ENCODE measurements at regions not wholly inside any gene's neighbourhood (a gene's known extent, or its start where the extent isn't known, plus 50 kb on each side); places are given as distances from the start of the nearest gene placed in this dataset.

- TF ChIP-seq, protein P1, sequence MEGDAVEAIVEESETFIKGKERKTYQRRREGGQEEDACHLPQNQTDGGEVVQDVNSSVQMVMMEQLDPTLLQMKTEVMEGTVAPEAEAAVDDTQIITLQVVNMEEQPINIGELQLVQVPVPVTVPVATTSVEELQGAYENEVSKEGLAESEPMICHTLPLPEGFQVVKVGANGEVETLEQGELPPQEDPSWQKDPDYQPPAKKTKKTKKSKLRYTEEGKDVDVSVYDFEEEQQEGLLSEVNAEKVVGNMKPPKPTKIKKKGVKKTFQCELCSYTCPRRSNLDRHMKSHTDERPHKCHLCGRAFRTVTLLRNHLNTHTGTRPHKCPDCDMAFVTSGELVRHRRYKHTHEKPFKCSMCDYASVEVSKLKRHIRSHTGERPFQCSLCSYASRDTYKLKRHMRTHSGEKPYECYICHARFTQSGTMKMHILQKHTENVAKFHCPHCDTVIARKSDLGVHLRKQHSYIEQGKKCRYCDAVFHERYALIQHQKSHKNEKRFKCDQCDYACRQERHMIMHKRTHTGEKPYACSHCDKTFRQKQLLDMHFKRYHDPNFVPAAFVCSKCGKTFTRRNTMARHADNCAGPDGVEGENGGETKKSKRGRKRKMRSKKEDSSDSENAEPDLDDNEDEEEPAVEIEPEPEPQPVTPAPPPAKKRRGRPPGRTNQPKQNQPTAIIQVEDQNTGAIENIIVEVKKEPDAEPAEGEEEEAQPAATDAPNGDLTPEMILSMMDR (IDR thresholded peaks at IDR 0.05; ENCODE audit: insufficient read depth, low read length, poor library complexity, severe bottlenecking), result no peak
- no peak for TF ChIP-seq EZH2phosphoT487 (conservative IDR thresholded peaks at IDR 0.05; ENCODE audit: low read length)
Observed at GRCh38 chr3:29181872-29182271, 99.0 kb upstream of the RBMS3 start.
